GM19328 (cell line): ENCODE measurements at regions not wholly inside any gene's neighbourhood (a gene's known extent, or its start where the extent isn't known, plus 50 kb on each side); places are given as distances from the start of the nearest gene placed in this dataset.

ENCODE experiments used
- ATAC-seq: cut with Tn5 transposase; IDR thresholded peaks from one replicate; pipeline ENCODE4 v1.9.1; 2021; ENCODE audit warnings: mild to moderate bottlenecking, moderate library complexity; ENCODE audit not compliant: unreplicated experiment

DNA sequence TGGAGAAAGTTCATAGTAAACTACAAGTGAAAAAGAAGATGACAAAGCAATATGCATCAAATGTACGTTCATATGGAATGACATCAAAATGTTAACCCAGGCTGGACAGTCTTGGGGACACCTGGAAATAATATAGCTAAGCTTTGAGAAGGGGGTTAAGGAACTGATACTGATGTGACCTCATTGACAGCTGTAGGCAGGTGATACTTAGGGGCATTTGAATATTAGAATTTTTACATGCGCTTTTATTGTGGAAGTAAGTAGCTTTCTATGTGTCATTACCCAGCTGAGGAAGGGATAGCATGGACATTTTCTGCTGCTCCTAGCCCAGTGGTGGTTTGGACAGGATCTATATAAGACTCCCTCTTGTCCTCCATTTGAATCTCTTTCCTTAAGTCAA, 299.7 kb downstream of the CWC27 start:
- ATAC-seq = peak; percentile 34

DNA sequence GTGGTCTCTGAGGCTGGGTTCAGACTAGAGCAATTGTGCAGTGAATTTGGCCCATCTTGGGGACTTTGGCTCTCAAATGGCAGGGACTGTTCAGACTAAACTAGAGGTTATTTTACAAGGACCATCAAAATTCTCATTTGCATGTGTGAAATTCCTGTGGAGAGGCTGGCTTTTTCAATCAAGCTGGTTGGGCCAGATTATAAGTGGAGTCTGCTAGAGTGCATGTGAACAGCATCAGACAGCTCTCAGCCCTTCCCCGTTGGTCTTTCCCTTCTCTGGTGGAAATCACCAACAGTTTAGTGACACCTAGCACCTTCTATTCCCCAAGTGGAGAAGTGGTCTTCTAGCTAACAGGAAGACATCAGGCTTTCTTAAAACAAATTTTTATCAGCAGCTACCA, 301.3 kb downstream of the CWC27 start:
- ATAC-seq = no peak

DNA sequence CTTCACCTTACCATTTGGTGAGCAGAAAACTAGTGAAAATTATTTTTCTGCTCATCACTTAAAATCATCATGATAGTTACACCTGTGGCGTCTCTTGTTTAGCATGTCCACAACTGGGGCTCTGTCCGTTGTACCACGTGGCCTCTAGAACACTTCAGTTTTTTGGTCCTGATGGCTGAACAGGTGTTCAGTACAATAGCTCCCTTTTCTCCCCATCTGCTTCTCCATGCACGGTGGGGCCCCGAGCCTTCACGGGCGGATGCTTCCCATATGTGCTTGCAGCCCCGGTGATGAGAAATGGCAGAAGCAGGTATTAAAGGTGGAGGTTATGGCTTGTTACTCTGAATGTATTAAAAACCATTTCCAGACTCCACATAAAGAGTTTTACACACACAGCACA, 304.1 kb downstream of the CWC27 start:
- ATAC-seq = no peak

DNA sequence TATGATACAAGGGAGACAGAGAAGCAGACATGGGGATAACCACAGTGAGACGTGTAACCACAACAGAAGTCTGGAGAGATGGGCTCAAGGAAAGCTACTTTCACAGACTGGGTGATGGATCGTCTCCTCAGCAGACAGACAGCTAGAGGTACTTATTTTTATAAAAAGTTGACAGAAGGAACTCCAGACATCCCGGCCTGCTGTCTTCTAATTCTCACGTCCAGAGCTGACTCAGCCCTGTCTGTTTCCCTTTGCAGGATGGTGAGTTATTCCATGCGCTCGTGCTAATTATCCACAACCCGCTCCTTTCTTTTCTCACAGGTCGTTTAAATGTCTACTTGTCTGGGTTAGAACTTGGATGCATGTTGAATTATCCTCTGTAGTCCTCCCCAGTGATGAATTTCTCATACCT, 304.5 kb downstream of the CWC27 start:
- ATAC-seq = no peak

DNA sequence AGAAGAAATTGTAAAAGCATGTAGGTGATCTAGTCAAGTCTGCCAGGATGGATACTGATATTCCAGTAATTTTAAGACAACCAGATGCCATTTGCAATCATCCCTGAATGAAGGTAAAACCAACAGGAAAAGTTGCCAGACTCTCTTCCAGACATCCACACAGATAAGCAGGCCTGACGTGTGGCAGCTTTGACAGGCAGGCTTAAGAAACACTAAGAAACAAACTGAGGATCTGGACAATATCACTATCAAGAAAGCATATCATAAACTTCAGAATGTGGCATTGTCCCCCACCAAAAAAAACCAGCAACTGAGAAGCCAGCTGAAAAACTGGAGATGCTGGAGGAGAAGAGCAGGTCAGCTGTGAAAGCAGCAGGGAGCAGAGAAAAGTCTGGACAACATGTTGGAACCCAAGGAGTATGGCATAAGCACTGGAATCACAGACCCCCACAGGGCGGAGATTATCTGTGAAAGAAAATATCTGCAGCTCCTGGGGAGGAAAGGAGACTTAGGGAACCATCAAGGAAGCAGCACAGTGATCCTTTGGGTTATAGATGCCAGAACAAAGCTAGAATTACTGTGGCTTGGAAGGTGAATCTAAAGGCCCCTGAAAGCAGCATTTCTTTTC, 307.0 kb downstream of the CWC27 start:
- no peak for ATAC-seq

DNA sequence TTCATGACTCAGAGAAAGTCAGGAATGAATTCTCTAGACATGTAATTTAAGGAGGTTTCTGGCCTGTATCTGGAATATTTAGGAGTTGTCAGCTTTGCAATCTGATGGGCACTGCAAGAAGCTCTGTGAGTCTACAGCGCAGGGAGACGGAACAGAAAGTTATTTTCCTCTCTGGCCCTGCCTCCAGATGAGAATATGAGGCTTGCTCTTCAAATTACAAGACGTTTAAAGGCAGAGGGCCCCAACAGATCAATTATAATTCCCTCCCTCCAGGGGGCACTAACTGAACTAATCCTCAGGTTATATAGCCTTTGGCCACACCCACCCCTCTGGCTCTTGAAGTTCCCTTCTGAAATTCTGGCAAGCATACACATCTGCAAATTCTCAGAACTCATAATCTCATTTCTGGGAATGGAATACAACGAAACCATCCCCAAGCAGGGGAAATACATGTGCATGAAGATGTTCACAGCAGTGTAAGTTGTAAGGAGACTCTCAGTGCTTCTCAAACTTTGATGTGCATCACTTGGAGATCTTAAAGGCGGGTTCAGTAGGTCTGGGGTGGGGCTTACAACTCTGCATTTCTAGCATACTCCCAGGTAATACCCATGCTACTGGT, 307.6 kb downstream of the CWC27 start:
- ATAC-seq = peak; percentile 89

DNA sequence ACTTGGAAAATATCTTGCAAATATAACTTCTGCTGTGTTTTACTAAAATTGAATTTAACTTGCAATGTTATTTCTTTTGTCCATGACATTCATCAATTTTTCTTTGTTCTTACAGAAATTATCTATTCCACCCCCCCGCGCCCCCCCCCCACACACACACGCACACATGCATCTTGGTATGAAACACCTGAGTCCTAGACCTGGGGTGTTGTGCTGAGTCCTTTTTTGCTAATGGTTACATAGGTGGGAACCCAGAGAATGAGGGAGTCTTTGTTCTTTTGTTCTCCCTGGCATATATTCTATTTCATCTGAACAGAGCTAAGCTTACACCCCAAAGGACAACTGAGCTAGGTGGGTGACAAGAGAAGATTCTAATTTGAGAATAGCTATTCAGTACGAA, 308.9 kb downstream of the CWC27 start:
- ATAC-seq = no peak

DNA sequence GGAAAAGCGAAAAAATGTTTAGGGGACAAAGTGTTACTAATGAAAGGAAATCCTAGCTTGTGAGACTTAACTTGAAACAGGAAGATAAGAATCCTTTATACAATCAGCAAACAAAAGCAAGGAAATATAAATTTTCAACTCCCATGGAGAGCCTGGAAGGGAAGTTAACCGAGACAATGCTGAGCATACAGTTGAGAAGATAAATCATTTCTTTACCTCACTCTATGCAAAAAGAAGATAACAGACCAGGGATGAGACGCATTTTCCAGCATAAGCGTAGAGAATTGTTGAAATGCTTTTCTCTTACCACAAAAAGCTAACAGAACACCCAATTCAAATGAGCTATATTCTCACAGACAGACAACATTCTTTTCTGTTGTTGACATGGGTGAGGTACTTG, 309.6 kb downstream of the CWC27 start:
- no peak for ATAC-seq

DNA sequence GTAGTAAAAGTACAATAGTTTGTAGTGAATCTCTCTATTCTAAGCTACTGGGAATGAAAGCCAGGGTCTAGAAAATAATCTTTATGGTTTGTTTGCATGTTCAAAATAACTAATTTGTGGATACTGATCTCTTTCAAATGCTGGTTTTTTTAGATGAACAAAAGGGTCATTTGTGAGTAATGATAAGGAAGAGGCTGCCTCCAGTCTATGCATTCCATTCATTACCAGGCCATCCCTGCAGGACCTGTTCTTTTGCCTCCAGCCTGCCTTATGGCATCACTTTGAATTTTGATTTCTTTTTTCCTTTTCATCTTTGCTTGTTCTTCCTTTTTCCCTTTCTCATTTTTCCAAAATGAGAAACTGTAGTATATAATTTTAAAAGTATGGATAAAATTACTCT, 312.3 kb downstream of the CWC27 start:
- ATAC-seq = no peak

DNA sequence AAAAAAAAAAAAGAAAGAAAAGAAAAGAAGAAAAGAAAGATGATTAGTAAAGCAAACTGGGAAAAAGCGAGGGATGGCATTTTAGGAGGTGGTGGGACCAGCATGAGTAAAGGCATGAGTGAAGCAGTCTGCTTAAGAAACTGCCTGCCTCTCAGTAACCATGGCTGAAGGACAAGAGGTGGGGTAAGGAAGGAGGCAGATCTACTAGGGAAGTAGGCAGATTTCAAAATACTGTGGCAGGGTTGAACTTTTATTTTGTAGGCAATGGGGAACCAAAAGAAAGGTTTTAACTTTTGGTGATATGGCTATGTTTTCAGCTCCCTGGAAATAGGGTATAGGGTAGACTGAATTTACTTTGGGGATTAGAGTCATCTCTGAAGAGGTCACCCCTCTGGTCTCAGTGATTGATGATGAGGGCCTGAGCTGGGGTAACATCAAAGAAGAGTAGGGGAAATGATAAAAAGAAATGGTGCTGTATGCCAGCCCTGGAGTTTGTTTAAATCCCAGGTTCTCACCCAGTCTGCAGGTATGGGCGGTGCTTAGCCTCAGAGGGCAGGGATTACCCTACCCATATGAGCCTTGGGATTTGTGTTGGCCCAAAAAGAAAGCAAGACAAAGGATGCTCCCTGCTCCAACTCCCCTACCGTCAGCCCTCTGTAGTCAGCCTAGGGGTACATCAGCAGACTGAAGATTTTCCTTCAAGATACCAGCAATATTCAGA, 316.2 kb downstream of the CWC27 start:
- ATAC-seq = no peak

DNA sequence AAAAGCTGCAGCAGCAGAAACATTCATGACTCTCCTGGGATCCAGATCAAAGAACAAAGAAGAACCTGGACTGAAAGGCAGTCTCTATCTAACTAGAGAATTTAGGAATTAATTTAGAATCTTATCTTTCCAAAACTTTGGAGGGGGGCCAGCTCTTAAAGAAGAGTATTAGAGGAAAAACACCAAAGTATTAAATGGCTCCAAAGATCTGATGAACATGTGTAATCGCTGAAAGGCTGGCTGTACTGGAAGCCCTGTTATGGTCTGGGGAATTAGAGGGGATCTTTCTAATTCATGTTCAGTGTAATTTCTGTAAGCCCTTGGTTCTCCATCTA, 316.8 kb downstream of the CWC27 start:
- ATAC-seq = no peak

DNA sequence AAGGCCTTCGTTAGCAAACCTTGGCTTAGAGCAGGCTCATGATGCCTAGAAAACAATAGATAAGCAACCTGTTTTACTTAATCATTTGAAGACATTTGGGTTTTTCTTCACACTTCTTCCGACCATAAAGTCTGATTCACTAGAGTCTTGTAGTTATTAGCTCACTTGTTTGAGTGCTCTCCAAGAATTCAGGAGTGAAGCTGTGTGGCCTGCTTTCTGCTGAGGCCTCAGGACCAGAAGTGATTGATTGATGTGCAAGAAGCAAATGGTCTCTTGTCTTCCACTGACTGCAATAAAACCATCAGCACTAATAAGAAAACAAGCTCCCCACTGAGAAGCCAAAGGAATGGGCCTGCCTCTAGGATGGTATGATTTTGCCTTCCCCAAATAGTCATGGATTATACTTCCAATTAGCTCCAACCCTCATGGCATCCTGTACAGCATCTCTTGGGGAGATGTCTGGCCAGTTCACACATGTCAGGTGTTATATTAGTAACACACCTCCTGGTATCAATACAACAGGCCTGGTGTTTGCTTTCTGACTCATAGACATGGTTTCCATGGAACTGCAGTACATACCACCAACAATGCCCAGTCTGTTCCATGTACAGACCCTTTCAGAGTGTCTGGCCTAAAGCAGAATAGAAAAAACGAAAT, 317.6 kb downstream of the CWC27 start:
- ATAC-seq = no peak

DNA sequence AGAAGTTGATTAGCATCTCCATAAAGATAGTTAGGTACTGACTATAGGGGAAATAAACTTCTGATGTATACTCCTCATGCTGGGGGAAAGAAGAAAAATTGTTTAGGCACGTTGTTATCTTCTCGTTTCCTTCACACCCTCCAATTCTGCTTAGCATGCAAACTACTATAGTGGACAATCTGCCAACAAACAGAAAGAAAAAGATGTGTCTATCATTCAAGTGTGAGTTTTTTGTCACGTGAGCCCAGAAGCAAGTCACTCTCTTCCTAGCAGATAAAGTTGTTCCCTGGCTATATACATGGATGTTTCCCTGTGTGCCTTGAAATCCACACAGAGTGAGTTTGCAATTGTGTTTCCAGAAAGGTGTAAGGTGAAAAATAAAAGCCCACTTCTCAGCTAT, 318.4 kb downstream of the CWC27 start:
- ATAC-seq = no peak

DNA sequence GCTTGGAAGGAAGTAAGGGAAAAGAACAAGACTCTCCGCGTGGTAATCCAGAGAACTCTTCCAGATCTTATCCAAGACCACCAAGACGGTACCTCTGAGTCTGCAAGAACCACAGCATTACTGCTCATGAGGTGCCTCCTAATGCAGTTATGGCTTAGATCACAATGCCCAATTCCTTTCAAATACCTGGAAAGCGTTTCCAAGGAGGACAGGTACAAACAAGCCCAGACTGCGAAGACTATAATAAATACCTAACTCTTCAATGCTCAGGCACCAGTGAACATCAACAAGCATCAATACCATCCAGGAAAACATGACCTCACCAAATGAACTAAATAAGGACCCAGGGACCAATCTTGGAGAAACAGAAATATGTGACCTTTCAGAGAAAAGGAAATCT, 325.5 kb downstream of the CWC27 start:
- ATAC-seq = no peak

DNA sequence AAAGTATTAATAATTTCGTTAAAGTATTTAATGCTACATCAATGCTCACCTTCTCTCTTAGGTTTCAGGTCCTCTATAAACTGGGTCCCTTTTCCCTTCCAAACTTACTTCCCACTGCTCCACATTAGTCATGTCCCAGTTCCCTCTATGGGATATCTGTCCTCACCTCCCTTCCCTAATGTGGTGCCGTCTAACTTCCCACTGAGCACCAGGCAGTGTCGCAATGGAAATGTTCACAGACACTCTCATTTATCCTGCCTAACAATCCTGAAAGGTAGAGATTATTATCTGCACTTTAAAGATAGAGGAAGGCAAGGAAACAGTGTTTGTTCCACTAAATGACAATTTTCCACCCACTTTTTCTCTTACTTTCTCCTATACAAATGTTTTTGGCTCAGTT, 329.7 kb downstream of the CWC27 start:
- ATAC-seq = no peak
